IMR-90 (cell line): ENCODE measurements at regions not wholly inside any gene's neighbourhood (a gene's known extent, or its start where the extent isn't known, plus 50 kb on each side); places are given as distances from the start of the nearest gene placed in this dataset.

Experiments
- ATAC-seq: fragments of 200-7000 bp; cut with Tn5 transposase; 2 replicates; pipeline ENCODE4 v1.9.1; 2020; ENCODE audit warnings: low read depth, mild to moderate bottlenecking, moderate library complexity
- BruUV-seq: library from RNA; stranded (reverse); fragments of 400-500 nt; replicated peaks from 2 replicates; lab custom pipeline; 2021; lab: Mats Ljungman, UMichigan
- CTCF ChIA-PET: fragments of 300-600 bp; formaldehyde crosslinking; extraction: SDS; loops from one replicate; lab custom pipeline; 2021; ENCODE audit warnings: antibody characterized with exemption; lab: Yijun Ruan, JAX
- POLR2A ChIA-PET: fragments of 300-600 bp; sonication (Branson Sonifier 250); formaldehyde crosslinking; loops from one replicate; lab custom pipeline; 2022; ENCODE audit warnings: antibody characterized with exemption; ENCODE audit not compliant: unreplicated experiment; lab: Charles Lee
- DNase-seq: peaks from one replicate; pipeline ENCODE4 v3.0.0; 2013
- H2AFZ ChIP-seq: replicated peaks from 2 replicates; pipeline ENCODE3; 2013; ENCODE audit warnings: low read length, mild to moderate bottlenecking; ENCODE audit not compliant: poor library complexity
- H2AK5ac ChIP-seq: 2 replicates; pipeline ENCODE4 v1.6.1; 2013; ENCODE audit warnings: low read depth, low read length, inconsistent platforms
- H2AK9ac ChIP-seq: replicated peaks from 2 replicates; pipeline ENCODE3; 2013; ENCODE audit warnings: mild to moderate bottlenecking, low read depth, low read length, moderate library complexity; ENCODE audit not compliant: poor library complexity
- H2BK120ac ChIP-seq: 2 replicates; pipeline ENCODE4 v1.6.1; 2013; ENCODE audit warnings: low read depth, low read length, inconsistent platforms
- H2BK15ac ChIP-seq: 3 replicates; pipeline ENCODE4 v1.6.1; 2013; ENCODE audit warnings: low read depth, low read length, inconsistent platforms
- H2BK20ac ChIP-seq: 2 replicates; pipeline ENCODE4 v1.6.1; 2013; ENCODE audit warnings: low read depth, mild to moderate bottlenecking, inconsistent platforms, low read length, moderate library complexity
- H2BK5ac ChIP-seq: 2 replicates; pipeline ENCODE4 v1.6.1; 2013; ENCODE audit warnings: mild to moderate bottlenecking, low read depth, low read length, inconsistent platforms; ENCODE audit not compliant: poor library complexity, severe bottlenecking
- H3K14ac ChIP-seq: replicated peaks from 2 replicates; pipeline ENCODE4 v1.6.1; 2013; ENCODE audit warnings: low read depth, low read length, inconsistent platforms
- H3K18ac ChIP-seq: 2 replicates; pipeline ENCODE4 v1.6.1; 2013; ENCODE audit warnings: low read depth, low read length, control low read depth
- H3K23ac ChIP-seq: 2 replicates; pipeline ENCODE4 v1.6.1; 2013; ENCODE audit warnings: low read depth, low read length, inconsistent platforms
- H3K27ac ChIP-seq: 2 replicates; pipeline ENCODE4 v1.5.1; 2013; ENCODE audit warnings: mild to moderate bottlenecking, control low read depth, low read length; ENCODE audit not compliant: insufficient read depth
- H3K27me3 ChIP-seq: 2 replicates; pipeline ENCODE4 v1.6.1; 2013; ENCODE audit warnings: low read length; ENCODE audit not compliant: control insufficient read depth, insufficient read depth
- H3K36me3 ChIP-seq: 2 replicates; pipeline ENCODE4 v1.6.1; 2013; ENCODE audit warnings: low read length, mixed read lengths; ENCODE audit not compliant: control insufficient read depth, insufficient read depth
- H3K4ac ChIP-seq: 2 replicates; pipeline ENCODE4 v1.6.1; 2013; ENCODE audit warnings: low read depth, low read length, inconsistent platforms
- H3K4me1 ChIP-seq: 2 replicates; pipeline ENCODE4 v1.6.1; 2013; ENCODE audit warnings: low read length, mixed read lengths; ENCODE audit not compliant: control insufficient read depth, insufficient read depth
- H3K4me2 ChIP-seq: 2 replicates; pipeline ENCODE4 v1.6.1; 2013; ENCODE audit warnings: low read depth, mild to moderate bottlenecking, control low read depth, low read length, moderate library complexity
- H3K4me3 ChIP-seq: 2 replicates; pipeline ENCODE4 v1.5.1; 2013; ENCODE audit warnings: low read depth, mild to moderate bottlenecking, control low read depth, low read length, moderate library complexity; ENCODE audit not compliant: insufficient read depth
- H3K56ac ChIP-seq: 2 replicates; pipeline ENCODE4 v1.6.1; 2013; ENCODE audit warnings: low read length, inconsistent platforms; ENCODE audit not compliant: insufficient read depth; ENCODE audit errors: extremely low read depth
- H3K79me1 ChIP-seq, 2 experiments: 2 replicates each; pipeline ENCODE4 v1.6.1; 2013; ENCODE audit warnings: low read length in 2 of 2, inconsistent platforms in 1 of 2, low read depth in 1 of 2
- H3K9ac ChIP-seq: 2 replicates; pipeline ENCODE4 v1.6.1; 2013; ENCODE audit warnings: low read depth, low read length, control low read depth
- H3K9me1 ChIP-seq: 2 replicates; pipeline ENCODE4 v1.6.1; 2013; ENCODE audit warnings: low read length, inconsistent platforms; ENCODE audit not compliant: insufficient read depth
- H3K9me3 ChIP-seq: 2 replicates; pipeline ENCODE4 v1.6.1; 2013; ENCODE audit warnings: low read length; ENCODE audit not compliant: control insufficient read depth, insufficient read depth
- H4K20me1 ChIP-seq: 2 replicates; pipeline ENCODE4 v1.6.1; 2013; ENCODE audit warnings: low read length, inconsistent platforms; ENCODE audit not compliant: insufficient read depth
- H4K5ac ChIP-seq: 2 replicates; pipeline ENCODE4 v1.6.1; 2013; ENCODE audit warnings: mild to moderate bottlenecking, low read depth, low read length, control low read depth
- H4K8ac ChIP-seq, 2 experiments: 2 replicates each; pipeline ENCODE4 v1.6.1; 2013; ENCODE audit warnings: low read depth in 2 of 2, low read length in 2 of 2, control low read depth in 1 of 2, inconsistent platforms in 1 of 2
- H4K91ac ChIP-seq: 2 replicates; pipeline ENCODE4 v1.6.1; 2013; ENCODE audit warnings: low read depth, low read length, inconsistent platforms; ENCODE audit not compliant: insufficient read depth
- BHLHE40 ChIP-seq: fragments of 150-350 bp; IDR thresholded peaks from 2 replicates; pipeline ENCODE4 v1.6.1; 2016; ENCODE audit warnings: mild to moderate bottlenecking, low read depth, low read length
- MAZ ChIP-seq: IDR thresholded peaks from 2 replicates; pipeline ENCODE4 v1.6.1; 2012; ENCODE audit warnings: low read depth, mild to moderate bottlenecking, low read length, improper control_type of control experiment, moderate library complexity, borderline replicate concordance
- MXI1 ChIP-seq: IDR thresholded peaks from 2 replicates; pipeline ENCODE4 v1.6.1; 2012; ENCODE audit warnings: low read depth, mild to moderate bottlenecking, low read length, moderate library complexity, borderline replicate concordance
- NFE2L2 ChIP-seq: fragments of 150-350 bp; IDR thresholded peaks from 2 replicates; pipeline ENCODE4 v1.6.1; 2016; ENCODE audit warnings: low read depth, mild to moderate bottlenecking, low read length
- RCOR1 ChIP-seq: IDR thresholded peaks from 2 replicates; pipeline ENCODE4 v1.6.1; 2012; ENCODE audit warnings: mild to moderate bottlenecking, low read length, improper control_type of control experiment; ENCODE audit not compliant: insufficient replicate concordance
- USF2 ChIP-seq: fragments of 150-350 bp; IDR thresholded peaks from 2 replicates; pipeline ENCODE4 v1.6.1; 2017; ENCODE audit warnings: mild to moderate bottlenecking, antibody characterized with exemption, low read length, low read depth
- WGBS, 2 experiments: methylation state at CpG; one replicate each; pipeline versions ENCODE4 v1.1.5 to v1.1.7; 2013; ENCODE audit warnings: missing lambda C conversion rate in 2 of 2; ENCODE audit not compliant: insufficient read length in 1 of 2; ENCODE audit errors: extremely low coverage in 2 of 2; 5-methylcytosine and 5-hydroxymethylcytosine counted together
- dilution Hi-C: fragments of 300-500 bp; cut with HindIII; formaldehyde crosslinking; loops from one replicate; pipeline ENCODE4 v1.14.3; 2018; ENCODE audit warnings: low sequenced_read_pairs; ENCODE audit not compliant: unreplicated experiment
- in situ Hi-C: fragments of 300-500 bp; cut with MboI; formaldehyde crosslinking; loops from 3 replicates; pipeline ENCODE4 v1.14.3; 2019; ENCODE audit warnings: low sequenced_read_pairs, inconsistent platforms, mixed read lengths
- intact Hi-C: fragments of 100-400 bp; cut with micrococcal nuclease; formaldehyde crosslinking; loops from 2 replicates; pipeline ENCODE4 v1.10.0; 2022
- TF ChIP-seq, protein P1 (sequence below): fragments of 150-350 bp; IDR thresholded peaks from 2 replicates; pipeline ENCODE4 v1.6.1; 2016; ENCODE audit warnings: low read depth, mild to moderate bottlenecking, low read length, moderate library complexity, borderline replicate concordance

DNA sequence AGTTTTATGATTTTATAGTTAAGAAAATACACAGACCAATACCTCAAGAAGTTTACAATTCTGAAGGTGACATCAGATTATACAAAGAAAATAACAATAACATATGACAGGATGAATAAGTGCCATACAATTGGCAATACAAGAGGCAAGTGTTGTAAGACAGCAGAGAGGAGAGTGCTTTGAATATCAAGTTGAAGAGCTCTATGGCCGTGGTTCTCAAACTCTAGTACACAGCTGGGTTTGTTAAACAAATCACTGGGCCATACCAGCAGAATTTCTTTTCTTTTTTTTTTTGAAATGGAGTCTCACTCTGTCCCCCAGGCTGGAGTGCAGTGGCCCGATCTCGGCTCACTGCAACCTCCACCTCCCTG lies 167.1 kb upstream of the NECTIN3 start:
- H3K79me1 ChIP-seq, result no peaks in the 10 kb centered on the region
- no peak overlapping the region for H4K8ac ChIP-seq
- H3K4me3 ChIP-seq, result no peak overlapping the region
- ChIA-PET CTCF (no interaction called here), POLR2A (no interaction called here)
- no peak overlapping the region for H4K5ac ChIP-seq
- H3K14ac ChIP-seq, result no peak overlapping the region
- H3K4me1 ChIP-seq, result no peaks in the 10 kb centered on the region
- no peak overlapping the region for H3K23ac ChIP-seq
- ATAC-seq (no peak), DNase-seq (no peak)
- H2AFZ ChIP-seq, result no peak overlapping the region
- no peaks in the 10 kb centered on the region for H3K9me3 ChIP-seq
- no peaks in the 10 kb centered on the region for H3K27me3 ChIP-seq
- no peak for TF ChIP-seq USF2
- no peak for TF ChIP-seq BHLHE40
- TF ChIP-seq, protein P1, sequence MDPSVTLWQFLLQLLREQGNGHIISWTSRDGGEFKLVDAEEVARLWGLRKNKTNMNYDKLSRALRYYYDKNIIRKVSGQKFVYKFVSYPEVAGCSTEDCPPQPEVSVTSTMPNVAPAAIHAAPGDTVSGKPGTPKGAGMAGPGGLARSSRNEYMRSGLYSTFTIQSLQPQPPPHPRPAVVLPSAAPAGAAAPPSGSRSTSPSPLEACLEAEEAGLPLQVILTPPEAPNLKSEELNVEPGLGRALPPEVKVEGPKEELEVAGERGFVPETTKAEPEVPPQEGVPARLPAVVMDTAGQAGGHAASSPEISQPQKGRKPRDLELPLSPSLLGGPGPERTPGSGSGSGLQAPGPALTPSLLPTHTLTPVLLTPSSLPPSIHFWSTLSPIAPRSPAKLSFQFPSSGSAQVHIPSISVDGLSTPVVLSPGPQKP, result no peak
- TF ChIP-seq MAZ, result no peak
- no peak for TF ChIP-seq MXI1
- no peak for TF ChIP-seq RCOR1
- no peak for TF ChIP-seq NFE2L2
- H2AK5ac ChIP-seq, result no peak overlapping the region
- H2BK120ac ChIP-seq, result no peak overlapping the region
- WGBS, 2 experiments, result 50% methylated on average over 1 of the region's 3 CpGs; no CpG with 5 or more reads in 1 of the 2 experiments
- H2BK15ac ChIP-seq, result no peak overlapping the region
- no peaks in the 10 kb centered on the region for H3K36me3 ChIP-seq
- no peaks in the 10 kb centered on the region for H3K9me1 ChIP-seq
- no peaks in the 10 kb centered on the region for H4K20me1 ChIP-seq
- H3K4me2 ChIP-seq, result no peak overlapping the region
- intact Hi-C loops, result no loop called here
- no peak overlapping the region for H3K4ac ChIP-seq
- H3K9ac ChIP-seq, result no peak overlapping the region
- no TSS peak for BruUV-seq
- no peak overlapping the region for H3K18ac ChIP-seq
- no peak overlapping the region for H2BK5ac ChIP-seq
- no peak overlapping the region for H3K56ac ChIP-seq
- no peak overlapping the region for H2AK9ac ChIP-seq
- in situ Hi-C loops, result no loop called here
- dilution Hi-C loops, result no loop called here
- no peak overlapping the region for H2BK20ac ChIP-seq
- no peak overlapping the region for H3K27ac ChIP-seq
- H4K91ac ChIP-seq, result no peak overlapping the region
